Nephron (organoid): ENCODE measurements at regions not wholly inside any gene's neighbourhood (a gene's known extent, or its start where the extent isn't known, plus 50 kb on each side); places are given as distances from the start of the nearest gene placed in this dataset.

Experiments used
- H3K27ac Mint-ChIP-seq, 3 experiments: 2 replicates each; pipeline ENCODE4 v1.8.0; 2020; ENCODE audit warnings: mixed read lengths in 3 of 3, mild to moderate bottlenecking in 2 of 3, moderate library complexity in 1 of 3
- H3K27me3 Mint-ChIP-seq: 2 replicates; pipeline ENCODE4 v1.8.0; 2021; ENCODE audit warnings: low read depth, mild to moderate bottlenecking, moderate library complexity, mixed read lengths
- H3K36me3 Mint-ChIP-seq: 2 replicates; pipeline ENCODE4 v1.8.0; 2020; ENCODE audit warnings: low read depth, mixed read lengths
- H3K4me1 Mint-ChIP-seq: 2 replicates; pipeline ENCODE4 v1.8.0; 2020; ENCODE audit warnings: mixed read lengths
- H3K4me3 Mint-ChIP-seq, 3 experiments: 2 replicates each; pipeline ENCODE4 v1.8.0; 2020; ENCODE audit warnings: mild to moderate bottlenecking in 3 of 3, mixed read lengths in 3 of 3, moderate library complexity in 2 of 3
- H3K9me3 Mint-ChIP-seq: 2 replicates; pipeline ENCODE4 v1.8.0; 2020; ENCODE audit warnings: mixed read lengths
- CTCF ChIP-seq, 3 experiments: fragments of 200-600 bp; sonication (generic); IDR thresholded peaks; one replicate each; pipeline ENCODE4 v1.5.0; 2021; ENCODE audit warnings: antibody characterized with exemption in 3 of 3; ENCODE audit not compliant: unreplicated experiment in 3 of 3

DNA sequence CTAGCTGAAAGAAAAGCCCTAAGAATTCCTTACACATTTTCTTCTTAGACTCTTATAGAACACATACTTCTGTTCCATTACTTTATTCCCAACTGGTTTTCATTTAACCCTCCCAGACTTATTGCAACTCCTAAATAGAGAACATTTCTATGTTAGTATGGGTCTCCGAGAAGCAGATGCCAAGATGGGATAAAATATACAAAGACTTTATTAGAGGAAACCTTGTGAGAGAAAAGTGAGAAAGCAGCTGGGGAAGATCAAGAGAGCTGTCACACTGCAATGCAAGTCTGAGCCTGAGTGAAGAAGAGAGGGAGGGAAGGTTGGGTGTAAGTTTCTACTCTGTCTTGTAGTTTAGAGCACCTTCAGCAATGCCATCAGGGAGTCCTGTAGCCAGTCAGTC is 979.3 kb downstream of the IGSF11 start:
- Mint-ChIP-seq H3K9me3 (peaks cover 7% of the 10 kb centered on the region), H3K27me3 (no peaks in the 10 kb centered on the region), H3K4me1 (no peaks in the 10 kb centered on the region), H3K36me3 (no peaks in the 10 kb centered on the region), H3K4me3 (no peak overlapping the region), H3K27ac (no peak overlapping the region)
- no peak for TF ChIP-seq CTCF (IDR thresholded peaks at IDR 0.05; ENCODE audit: unreplicated experiment in 3 of 3)

GRCh38 chr3:118057086-118057485 is 977.6 kb downstream of the IGSF11 start:
- Mint-ChIP-seq H3K27ac (no peak overlapping the region), H3K4me3 (no peak overlapping the region), H3K9me3 (no peaks in the 10 kb centered on the region), H3K27me3 (no peaks in the 10 kb centered on the region), H3K4me1 (no peaks in the 10 kb centered on the region), H3K36me3 (no peaks in the 10 kb centered on the region)
- no peak for TF ChIP-seq CTCF (IDR thresholded peaks at IDR 0.05; ENCODE audit: unreplicated experiment in 3 of 3)

GRCh38 chr3:118059096-118059495 is 975.5 kb downstream of the IGSF11 start:
- Mint-ChIP-seq H3K27ac (no peak overlapping the region), H3K27me3 (no peaks in the 10 kb centered on the region), H3K4me1 (no peaks in the 10 kb centered on the region), H3K4me3 (no peak overlapping the region), H3K36me3 (no peaks in the 10 kb centered on the region), H3K9me3 (no peaks in the 10 kb centered on the region)
- no peak for TF ChIP-seq CTCF (IDR thresholded peaks at IDR 0.05; ENCODE audit: unreplicated experiment in 3 of 3)

- Mint-ChIP-seq H3K36me3 (no peaks in the 10 kb centered on the region), H3K27ac (no peak overlapping the region), H3K9me3 (peaks cover 7% of the 10 kb centered on the region), H3K27me3 (no peaks in the 10 kb centered on the region), H3K4me1 (no peaks in the 10 kb centered on the region), H3K4me3 (no peak overlapping the region)
- no peak for TF ChIP-seq CTCF (IDR thresholded peaks at IDR 0.05; ENCODE audit: unreplicated experiment in 3 of 3)
These were observed 967.2 kb downstream of the IGSF11 start for GRCh38 chr3:118067439-118067838.

- Mint-ChIP-seq H3K4me1 (no peaks in the 10 kb centered on the region), H3K4me3 (no peak overlapping the region), H3K27me3 (no peaks in the 10 kb centered on the region), H3K36me3 (no peaks in the 10 kb centered on the region), H3K9me3 (peaks cover 15% of the 10 kb centered on the region), H3K27ac (no peak overlapping the region)
- TF ChIP-seq CTCF (IDR thresholded peaks at IDR 0.05; ENCODE audit: unreplicated experiment in 3 of 3): no peak
These were observed 958.8 kb downstream of the IGSF11 start for GRCh38 chr3:118075873-118076272.

DNA sequence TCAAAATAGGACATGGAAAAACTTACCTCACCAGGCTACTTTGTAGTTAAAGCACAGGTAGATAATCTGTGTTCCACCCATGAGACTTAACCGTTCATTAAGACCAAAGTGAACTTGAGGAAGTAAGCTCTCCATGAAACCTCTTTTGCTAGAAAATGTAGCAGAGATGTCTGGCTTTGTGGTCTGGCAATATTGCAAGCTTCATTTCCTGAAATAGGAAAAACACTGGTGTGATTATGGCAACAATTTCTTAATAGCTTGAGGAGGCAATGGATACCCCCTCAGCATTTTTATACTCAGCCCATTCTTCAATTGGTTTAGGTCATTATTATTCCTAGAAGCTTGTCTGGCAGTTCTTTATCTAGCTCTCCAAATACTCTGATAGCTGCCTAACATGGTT is 957.3 kb downstream of the IGSF11 start:
- Mint-ChIP-seq H3K27ac (no peak overlapping the region), H3K9me3 (peaks cover 13% of the 10 kb centered on the region), H3K27me3 (no peaks in the 10 kb centered on the region), H3K4me1 (no peaks in the 10 kb centered on the region), H3K4me3 (no peak overlapping the region), H3K36me3 (no peaks in the 10 kb centered on the region)
- TF ChIP-seq CTCF (IDR thresholded peaks at IDR 0.05; ENCODE audit: unreplicated experiment in 3 of 3): no peak
